DND-41 (cell line): ENCODE measurements at regions not wholly inside any gene's neighbourhood (a gene's known extent, or its start where the extent isn't known, plus 50 kb on each side); places are given as distances from the start of the nearest gene placed in this dataset.

Source experiments
- CTCF ChIP-seq: IDR thresholded peaks from 2 replicates; pipeline ENCODE4 v1.5.1; 2012; ENCODE audit warnings: borderline replicate concordance, low read length, moderate library complexity, mild to moderate bottlenecking; ENCODE audit not compliant: poor library complexity, severe bottlenecking; ENCODE audit errors: extremely low read depth
- EZH2 ChIP-seq: IDR thresholded peaks from 3 replicates; pipeline ENCODE4 v1.6.1; 2012; ENCODE audit warnings: borderline replicate concordance, low read depth, mild to moderate bottlenecking, moderate library complexity, low read length, inconsistent platforms; ENCODE audit not compliant: severe bottlenecking

- TF ChIP-seq CTCF (no peak), EZH2 (no peak)
Observed at GRCh38 chr13:22014469-22014868, 343.6 kb downstream of the FGF9 start.
